ENCODE measurements at regions not wholly inside any gene's neighbourhood (a gene's known extent, or its start where the extent isn't known, plus 50 kb on each side); places are given as distances from the start of the nearest gene placed in this dataset.

DNA sequence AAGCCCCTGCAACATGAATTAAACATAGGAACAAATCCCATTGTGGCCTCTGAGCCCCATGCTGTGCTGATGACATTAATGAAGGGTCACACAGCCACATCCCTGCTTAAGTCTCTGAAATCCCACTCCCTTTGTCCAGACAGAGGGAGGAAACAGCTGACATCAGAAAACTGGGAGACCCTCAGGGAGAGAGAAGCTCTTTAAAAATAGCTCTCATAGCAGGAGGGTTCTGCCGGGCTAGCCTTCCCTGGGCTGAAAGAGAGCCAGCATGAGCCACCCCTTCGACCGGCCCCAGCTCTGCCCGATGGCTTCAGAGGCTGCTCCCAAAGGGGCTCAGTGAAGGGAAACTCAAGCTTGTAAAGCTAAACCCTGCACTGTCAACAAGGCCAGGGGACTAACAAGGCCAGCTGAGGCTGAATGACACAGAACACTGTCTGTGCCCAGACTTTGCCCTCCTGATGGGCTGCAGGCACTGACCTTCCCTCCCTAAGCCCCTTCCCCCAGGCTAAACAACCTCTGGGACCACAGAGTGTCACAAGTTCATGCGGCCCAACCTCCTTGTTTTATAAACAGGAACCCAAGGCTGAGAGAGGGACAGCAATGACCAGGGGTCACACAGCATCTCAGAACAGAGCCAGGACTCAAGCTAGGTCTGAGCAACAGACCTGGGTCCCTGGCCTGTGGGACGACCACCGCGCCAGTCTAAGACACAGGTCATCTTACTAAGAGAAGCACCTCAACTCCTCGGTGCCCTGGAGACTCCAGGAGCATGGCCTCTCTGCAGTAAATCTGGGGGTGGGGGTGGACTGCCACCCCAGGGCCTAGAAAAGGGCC, 163.8 kb downstream of the CHST1 start:
- in situ Hi-C loops (cut with MboI; ENCODE audit: low sequenced_read_pairs), result no loop called here
- Histone ChIP-seq H3K27ac (ENCODE audit: insufficient read depth, low read length) (no peak overlapping the region), H3K36me3 (ENCODE audit: control insufficient read depth, insufficient read depth, low read length) (no peaks in the 10 kb centered on the region), H2BK5ac (ENCODE audit: low read depth, low read length, poor library complexity, severe bottlenecking) (no peak overlapping the region), H3K18ac (ENCODE audit: low read depth, low read length) (no peak overlapping the region), H2AK9ac (replicated peaks; ENCODE audit: low read depth, low read length, poor library complexity) (no peak overlapping the region), H3K56ac (ENCODE audit: extremely low read depth, insufficient read depth, low read length) (no peak overlapping the region), H3K23ac (ENCODE audit: low read depth, low read length) (no peak overlapping the region), H2BK120ac (ENCODE audit: low read depth, low read length) (no peak overlapping the region), H3K9ac (ENCODE audit: low read depth, low read length) (no peak overlapping the region), H2BK20ac (ENCODE audit: low read depth, low read length) (no peak overlapping the region), H3K27me3 (ENCODE audit: control insufficient read depth, insufficient read depth, low read length) (no peaks in the 10 kb centered on the region), H4K20me1 (ENCODE audit: insufficient read depth, low read length) (no peaks in the 10 kb centered on the region), H3K4me3 (ENCODE audit: insufficient read depth, low read depth, low read length) (no peak overlapping the region), H4K8ac (ENCODE audit: low read depth in 2 of 2, low read length in 2 of 2) (no peak overlapping the region), H3K4me1 (ENCODE audit: control insufficient read depth, insufficient read depth, low read length) (no peaks in the 10 kb centered on the region), H3K79me1 (ENCODE audit: low read depth in 1 of 2, low read length in 2 of 2) (no peaks in the 10 kb centered on the region), H4K91ac (ENCODE audit: insufficient read depth, low read depth, low read length) (no peak overlapping the region), H3K4me2 (ENCODE audit: low read depth, low read length) (no peak overlapping the region), H2BK15ac (ENCODE audit: low read depth, low read length) (no peak overlapping the region), H2AFZ (replicated peaks; ENCODE audit: low read length, poor library complexity) (peak overlapping the region; percentile 26), H2AK5ac (ENCODE audit: low read depth, low read length) (no peak overlapping the region), H3K4ac (ENCODE audit: low read depth, low read length) (no peak overlapping the region), H3K9me3 (ENCODE audit: control insufficient read depth, insufficient read depth, low read length) (no peaks in the 10 kb centered on the region), H3K9me1 (ENCODE audit: insufficient read depth, low read length) (no peaks in the 10 kb centered on the region), H3K14ac (replicated peaks; ENCODE audit: low read depth, low read length) (no peak overlapping the region), H4K5ac (ENCODE audit: low read depth, low read length) (no peak overlapping the region)
- dilution Hi-C loops (cut with HindIII; ENCODE audit: low sequenced_read_pairs, unreplicated experiment), result no loop called here
- no peak for ATAC-seq (ENCODE audit: low read depth)
- POLR2A ChIA-PET (ENCODE audit: unreplicated experiment), result no interaction called here
- DNase-seq, result no peak
- intact Hi-C loops (cut with micrococcal nuclease), result no loop called here
- TF ChIP-seq NFE2L2 (IDR thresholded peaks at IDR 0.05; ENCODE audit: low read depth, low read length), result no peak
- no peak for TF ChIP-seq RCOR1 (IDR thresholded peaks at IDR 0.05; ENCODE audit: insufficient replicate concordance, low read length)
- CTCF ChIA-PET, result no interaction called here
- 10% methylated on average over 5 of the region's 9 CpGs; no CpG with 5 or more reads in 1 of the 2 experiments for WGBS, 2 experiments (ENCODE audit: extremely low coverage in 2 of 2, insufficient read length in 1 of 2)
- BruUV-seq (replicated peaks), result no TSS peak

Data from IMR-90 (cell line).